Dedifferentiated amniotic fluid mesenchymal stem cell (primary cell): ENCODE measurements at regions not wholly inside any gene's neighbourhood (a gene's known extent, or its start where the extent isn't known, plus 50 kb on each side); places are given as distances from the start of the nearest gene placed in this dataset.

ENCODE experiments used
- DNase-seq: peaks from one replicate; pipeline ENCODE4 v3.0.0-alpha.2; 2016; ENCODE audit errors: extremely low spot score

GRCh38 chr2:120953066-120953756, 217.5 kb downstream of the GLI2 start:
- no peak for DNase-seq

GRCh38 chr2:120953843-120954584, 218.3 kb downstream of the GLI2 start:
- DNase-seq = no peak

- DNase-seq = no peak
Observed at GRCh38 chr2:120954939-120955338, 219.3 kb downstream of the GLI2 start.

- DNase-seq = no peak
Observed at GRCh38 chr2:120955427-120955826, 219.8 kb downstream of the GLI2 start.

DNA sequence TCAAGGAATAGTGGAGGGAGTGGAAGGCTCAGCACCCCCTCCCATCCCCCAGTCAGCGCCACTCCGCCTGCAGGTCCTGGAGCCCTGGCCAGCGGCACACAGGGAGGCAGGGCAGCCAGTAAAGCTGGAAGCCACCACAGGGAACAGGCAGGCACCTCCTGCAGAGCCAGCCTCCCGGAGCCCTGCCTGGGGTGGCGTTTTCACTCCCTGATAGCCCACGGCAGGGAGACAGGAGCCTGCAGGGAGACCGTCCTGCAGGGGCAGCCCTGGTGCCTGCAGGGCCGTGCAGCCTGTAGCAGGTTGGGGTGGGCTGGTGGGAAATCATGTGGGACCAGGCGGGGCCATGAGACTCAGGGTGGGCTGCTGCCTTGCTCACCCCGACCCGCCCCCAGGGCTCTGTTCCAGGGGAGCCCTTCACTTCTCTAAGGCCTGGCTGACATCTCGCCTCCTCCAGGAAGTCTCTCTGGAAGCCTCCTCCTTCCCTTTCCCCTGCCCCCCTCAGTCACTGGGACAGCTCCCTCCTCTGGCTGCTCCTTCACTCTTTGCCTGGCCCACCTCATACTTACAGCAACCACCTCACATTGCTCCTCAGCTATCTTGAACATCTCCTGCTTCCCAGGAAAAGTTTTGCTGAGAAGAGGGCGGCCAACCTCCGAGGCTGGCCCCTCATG, 221.0 kb downstream of the GLI2 start:
- no peak for DNase-seq

- DNase-seq = no peak
Observed at GRCh38 chr2:120957905-120958304, 222.2 kb downstream of the GLI2 start.

DNA sequence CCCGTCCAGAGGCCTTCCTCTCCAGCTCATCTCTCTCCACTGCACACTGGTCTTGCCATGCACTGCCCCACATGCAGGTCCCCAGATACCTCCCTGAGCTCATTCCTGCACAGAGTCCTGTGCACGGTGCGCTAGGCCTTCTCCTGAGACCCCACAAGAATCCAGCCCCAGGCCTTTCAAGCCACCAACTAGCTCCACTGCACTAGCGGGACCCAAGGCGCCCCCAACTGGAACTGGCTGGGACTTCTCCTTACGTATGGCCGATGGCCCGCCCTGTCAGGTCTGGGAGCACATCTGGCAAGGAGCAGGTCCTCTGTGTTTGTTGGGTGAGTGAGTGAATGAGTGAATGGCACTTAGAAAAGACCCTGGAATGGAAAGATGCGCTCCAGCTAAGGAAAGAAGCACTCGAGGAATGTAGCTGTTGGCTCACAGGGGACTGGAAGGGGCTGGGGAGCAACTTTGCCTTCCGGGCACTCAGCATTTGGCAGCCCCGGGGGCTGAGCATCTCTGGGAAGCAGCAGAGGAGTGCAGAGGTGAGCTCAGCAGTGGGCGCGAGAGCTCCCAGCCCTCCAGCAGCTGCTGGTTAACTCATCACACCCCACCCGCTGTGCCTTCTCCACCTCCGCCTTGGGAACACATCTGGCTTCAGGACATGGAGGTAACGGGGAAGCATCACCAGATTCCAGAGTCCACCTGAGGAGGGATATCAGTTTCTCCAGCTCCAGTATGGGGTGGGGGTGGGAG, 223.1 kb downstream of the GLI2 start:
- DNase-seq = no peak

DNA sequence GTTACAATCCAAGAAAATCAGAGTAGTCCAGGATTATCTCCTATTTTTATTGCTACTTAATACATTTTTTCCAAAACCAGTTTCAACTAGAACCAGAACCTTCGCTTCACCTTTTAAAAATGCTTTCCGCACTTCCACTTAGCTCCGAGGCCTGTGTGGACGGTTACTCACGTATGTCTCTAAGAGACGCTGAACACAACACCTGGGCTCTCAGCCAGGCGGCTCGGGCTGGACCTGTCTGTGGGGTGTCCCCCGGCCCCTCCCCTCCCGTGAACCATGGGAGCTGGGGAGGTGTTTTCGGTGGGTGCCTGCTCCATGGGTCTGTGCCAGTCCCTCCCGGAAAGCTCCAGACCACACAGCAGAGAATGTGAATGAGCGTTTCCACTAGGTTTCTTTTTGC, 223.8 kb downstream of the GLI2 start:
- no peak for DNase-seq

DNA sequence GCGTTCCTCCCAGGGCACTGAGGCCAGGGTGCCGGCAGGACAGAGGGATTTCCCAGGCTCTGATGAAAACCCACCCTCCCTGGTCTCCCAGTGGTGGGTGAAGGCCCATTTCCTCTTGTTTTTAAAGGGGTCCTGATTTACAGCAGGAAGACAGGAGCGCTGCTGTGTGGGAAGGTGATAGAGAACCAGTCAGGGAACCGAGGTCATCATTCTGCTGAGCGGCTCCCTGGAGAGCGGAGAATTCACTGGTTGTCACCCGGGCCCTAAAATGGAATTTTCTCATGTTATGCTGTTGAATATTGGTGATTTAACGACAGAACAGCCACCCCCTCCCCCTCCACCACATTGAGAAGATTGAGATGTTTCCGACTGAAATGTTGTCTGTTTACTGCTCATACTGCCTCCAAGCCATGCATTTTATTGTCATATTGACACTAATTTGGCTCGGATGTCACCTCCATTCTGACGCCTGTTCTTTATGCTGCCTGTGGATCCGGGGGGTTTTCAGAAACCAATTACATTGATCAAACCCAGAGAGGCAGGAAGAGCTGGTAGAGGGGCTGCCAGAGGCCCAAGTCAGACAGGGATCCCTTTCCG, 225.2 kb downstream of the GLI2 start:
- no peak for DNase-seq

GRCh38 chr2:120961396-120961795, 225.7 kb downstream of the GLI2 start:
- no peak for DNase-seq

GRCh38 chr2:120963997-120964705, 228.5 kb downstream of the GLI2 start:
- DNase-seq = no peak

GRCh38 chr2:120964819-120965218, 229.2 kb downstream of the GLI2 start:
- no peak for DNase-seq

DNA sequence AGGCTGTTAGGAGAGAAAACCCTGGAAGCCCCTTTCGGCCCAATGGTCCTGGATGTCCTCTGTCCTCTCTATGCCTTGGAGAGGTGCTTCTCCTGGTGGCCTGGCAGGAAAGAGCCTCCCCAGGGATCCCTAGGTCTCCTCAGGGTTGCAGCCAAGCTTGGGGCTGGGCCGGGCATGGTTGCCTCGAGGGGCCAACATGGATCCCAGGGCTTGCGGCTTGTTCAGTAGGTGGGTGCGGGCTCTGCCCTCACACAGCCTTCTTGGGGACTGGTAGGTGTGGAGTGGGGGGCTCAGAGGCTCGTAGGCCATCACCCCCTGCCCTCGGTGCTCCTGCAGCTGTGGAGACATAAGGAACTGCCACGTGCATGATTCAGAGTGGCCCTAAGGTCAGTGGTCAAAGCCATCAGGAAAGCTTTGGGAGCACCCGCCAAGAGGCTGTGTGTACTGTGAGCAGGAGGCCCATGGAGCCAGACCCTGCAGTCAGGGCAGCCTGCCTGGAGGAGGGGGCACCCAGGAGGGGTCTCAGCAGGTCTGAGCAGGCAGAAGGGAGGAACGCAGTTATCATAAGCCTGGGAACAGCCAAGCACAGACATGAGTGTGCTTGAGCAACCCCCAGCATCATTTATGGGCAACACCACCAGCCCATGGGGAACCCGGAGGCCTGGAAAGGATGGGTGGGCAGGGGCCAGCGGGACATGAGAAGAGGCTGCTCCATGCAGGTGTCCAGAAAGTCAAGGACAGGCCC, 231.0 kb downstream of the GLI2 start:
- DNase-seq = no peak

GRCh38 chr2:120968307-120969015, 232.8 kb downstream of the GLI2 start:
- DNase-seq = no peak

DNA sequence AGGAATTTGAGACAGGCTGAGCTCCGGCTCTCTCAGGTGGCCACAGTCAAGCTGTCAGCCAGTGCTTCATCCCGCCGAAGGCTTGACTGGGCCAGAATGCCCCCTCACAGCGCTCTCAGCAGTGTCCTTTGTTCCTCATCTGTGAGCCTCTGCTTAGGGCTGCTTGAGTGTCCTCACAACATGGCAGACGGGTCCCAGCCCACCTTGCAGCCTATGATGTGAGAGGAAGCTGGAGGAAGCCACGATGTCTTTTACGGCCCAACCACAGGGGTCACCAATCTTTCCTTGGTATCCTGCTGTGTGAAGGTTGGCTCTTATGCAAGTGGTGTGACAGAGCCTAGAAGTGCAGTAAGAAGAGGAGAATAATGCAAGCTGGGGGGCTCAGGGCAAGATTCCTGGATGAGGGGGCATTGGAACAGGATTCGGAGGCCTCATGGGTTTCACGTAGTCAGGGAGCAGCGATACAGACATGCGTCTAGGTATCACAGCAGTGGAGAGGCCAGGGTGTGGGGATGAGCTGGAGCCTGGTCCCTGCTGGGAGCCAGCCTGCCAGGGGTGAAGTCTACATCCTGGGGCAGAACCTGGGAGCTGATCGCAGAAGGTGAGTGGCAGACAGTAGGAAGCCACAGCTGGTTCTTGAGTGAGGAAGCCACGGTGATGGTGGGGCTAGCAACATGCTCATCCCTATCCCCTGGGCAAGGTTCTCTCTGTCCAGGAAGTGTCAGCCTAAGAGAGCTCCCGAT, 234.1 kb downstream of the GLI2 start:
- DNase-seq = no peak

GRCh38 chr2:120971866-120972265, 236.2 kb downstream of the GLI2 start:
- DNase-seq = no peak

- DNase-seq = no peak
Observed at GRCh38 chr2:120972286-120972685, 236.6 kb downstream of the GLI2 start.

DNA sequence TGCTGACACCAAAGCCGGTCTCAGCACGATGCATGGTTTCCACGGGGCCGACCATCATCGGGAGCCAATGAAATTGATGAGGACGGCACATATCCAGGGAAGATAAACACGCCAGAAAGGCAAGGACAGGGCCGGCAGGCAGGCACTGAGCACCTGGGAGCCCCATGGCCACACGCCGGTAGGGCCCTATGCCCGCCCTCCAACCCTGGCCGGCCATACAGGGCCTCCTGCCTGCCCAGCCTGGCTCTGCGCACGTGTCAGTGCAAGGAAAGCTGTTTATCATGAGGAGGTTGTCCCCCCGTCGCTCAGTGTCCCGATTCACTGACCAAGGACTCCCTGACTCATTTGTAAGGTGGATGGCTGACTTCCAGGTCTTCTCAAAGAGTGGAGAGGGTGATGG, 237.5 kb downstream of the GLI2 start:
- DNase-seq = no peak

DNA sequence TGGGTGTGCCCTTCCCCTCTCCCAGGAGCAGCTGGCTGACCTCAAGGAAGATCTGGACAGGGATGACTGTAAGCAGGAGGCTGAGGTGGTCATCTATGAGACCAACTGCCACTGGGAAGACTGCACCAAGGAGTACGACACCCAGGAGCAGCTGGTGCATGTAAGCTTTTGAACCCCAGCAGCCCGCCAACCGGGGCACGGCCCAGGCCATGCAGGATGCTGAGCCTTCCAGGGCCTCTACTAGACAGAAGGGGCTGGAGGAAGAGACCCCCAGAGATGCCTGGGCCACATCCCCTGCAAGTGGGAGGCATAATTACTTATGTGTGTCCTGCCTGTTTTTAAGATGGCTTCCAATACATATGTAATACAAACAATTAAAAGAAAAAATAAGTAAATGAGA, 239.3 kb downstream of the GLI2 start:
- DNase-seq = no peak
